ENCODE measurements at regions not wholly inside any gene's neighbourhood (a gene's known extent, or its start where the extent isn't known, plus 50 kb on each side); places are given as distances from the start of the nearest gene placed in this dataset.

DNA sequence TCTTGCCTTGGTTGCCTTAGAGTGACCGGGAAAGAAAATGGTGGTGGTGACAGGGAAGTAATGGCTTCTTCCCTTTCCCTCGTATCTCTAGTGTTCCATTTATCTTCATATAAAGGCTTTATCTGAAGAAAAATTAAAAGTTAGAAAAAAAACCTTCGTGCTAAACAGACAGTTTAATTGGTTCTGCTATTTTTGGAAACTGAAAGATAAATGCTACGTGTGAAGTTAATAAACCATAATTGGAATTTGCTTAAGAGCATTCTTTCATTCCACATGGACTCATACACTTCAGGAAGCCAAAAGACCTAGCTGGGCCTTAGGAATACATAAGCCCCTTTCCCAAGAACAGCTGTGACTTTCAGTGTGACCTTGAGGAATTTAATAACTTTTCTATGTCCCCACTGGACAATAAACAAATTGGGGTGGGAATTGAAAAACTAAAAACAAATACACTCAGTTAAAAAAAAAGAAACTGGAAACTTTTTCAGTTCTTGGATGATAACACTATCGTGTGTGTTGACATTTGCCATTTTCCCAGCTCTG, 818.8 kb upstream of the WWC1 start:
- TF ChIP-seq, protein P1, sequence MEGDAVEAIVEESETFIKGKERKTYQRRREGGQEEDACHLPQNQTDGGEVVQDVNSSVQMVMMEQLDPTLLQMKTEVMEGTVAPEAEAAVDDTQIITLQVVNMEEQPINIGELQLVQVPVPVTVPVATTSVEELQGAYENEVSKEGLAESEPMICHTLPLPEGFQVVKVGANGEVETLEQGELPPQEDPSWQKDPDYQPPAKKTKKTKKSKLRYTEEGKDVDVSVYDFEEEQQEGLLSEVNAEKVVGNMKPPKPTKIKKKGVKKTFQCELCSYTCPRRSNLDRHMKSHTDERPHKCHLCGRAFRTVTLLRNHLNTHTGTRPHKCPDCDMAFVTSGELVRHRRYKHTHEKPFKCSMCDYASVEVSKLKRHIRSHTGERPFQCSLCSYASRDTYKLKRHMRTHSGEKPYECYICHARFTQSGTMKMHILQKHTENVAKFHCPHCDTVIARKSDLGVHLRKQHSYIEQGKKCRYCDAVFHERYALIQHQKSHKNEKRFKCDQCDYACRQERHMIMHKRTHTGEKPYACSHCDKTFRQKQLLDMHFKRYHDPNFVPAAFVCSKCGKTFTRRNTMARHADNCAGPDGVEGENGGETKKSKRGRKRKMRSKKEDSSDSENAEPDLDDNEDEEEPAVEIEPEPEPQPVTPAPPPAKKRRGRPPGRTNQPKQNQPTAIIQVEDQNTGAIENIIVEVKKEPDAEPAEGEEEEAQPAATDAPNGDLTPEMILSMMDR (IDR thresholded peaks at IDR 0.05; ENCODE audit: extremely low read depth, missing control alignments), result no peak
- DNase-seq (ENCODE audit: low spot score), result no peak

DNA sequence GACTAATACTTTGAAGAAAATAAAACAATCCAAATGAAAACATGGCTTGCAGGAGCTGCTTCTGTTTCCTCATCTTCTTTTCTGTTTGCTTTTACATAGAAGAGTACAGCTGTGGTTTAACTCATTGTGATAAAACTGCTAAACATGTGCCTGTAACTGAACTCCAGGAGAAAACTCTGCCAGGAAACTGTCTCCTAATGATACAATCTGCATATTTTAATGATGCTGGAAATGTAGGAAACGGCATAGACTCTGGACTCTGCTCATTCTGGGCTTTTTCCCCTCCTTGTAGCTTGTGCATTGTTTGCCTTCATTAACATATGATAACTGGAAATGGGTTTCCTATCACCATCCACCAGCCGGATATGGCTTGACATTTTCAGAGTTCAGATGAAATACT, 813.3 kb upstream of the WWC1 start:
- DNase-seq (ENCODE audit: low spot score), result no peak
- TF ChIP-seq, protein P1 (IDR thresholded peaks at IDR 0.05; ENCODE audit: extremely low read depth, missing control alignments), result no peak

DNA sequence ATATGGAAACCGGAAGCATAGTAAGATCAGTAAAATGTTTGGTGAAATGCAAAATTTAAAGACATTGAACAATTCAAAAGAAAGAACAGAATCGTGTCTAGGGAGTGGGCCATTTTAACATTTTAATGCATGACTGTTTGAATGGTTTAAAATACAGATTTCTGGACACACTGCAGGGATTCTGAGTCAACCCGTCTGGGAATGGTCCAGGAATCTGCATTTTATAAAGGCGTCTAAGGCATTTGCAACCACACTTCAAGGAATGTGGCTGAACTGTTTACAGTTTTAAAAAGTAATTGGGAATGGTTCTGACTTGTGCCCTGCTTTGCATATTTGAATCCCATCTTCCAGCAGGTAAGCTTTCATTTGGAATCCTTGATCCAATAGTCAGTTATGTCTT, 811.7 kb upstream of the WWC1 start:
- TF ChIP-seq, protein P1 (IDR thresholded peaks at IDR 0.05; ENCODE audit: extremely low read depth, missing control alignments), result no peak
- DNase-seq (ENCODE audit: low spot score), result no peak

DNA sequence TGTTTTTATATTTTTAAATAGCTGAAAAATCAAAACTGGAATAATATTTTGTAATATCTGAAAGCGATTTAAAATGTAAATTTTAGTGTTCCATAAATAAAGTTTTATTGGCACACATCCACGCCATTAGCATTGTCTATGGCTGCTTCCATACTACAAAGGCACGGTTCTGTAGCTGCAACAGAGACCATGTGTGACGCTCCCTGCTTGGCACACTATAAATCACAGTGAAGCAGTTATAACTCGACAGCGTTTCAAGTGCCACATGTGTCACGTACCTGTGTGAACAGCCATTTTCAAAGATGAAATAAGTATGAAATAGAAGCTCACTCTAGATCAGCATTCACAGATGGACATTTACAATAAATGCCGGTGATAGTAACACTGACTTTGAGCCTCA, 810.1 kb upstream of the WWC1 start:
- TF ChIP-seq, protein P1 (IDR thresholded peaks at IDR 0.05; ENCODE audit: extremely low read depth, missing control alignments), result no peak
- DNase-seq (ENCODE audit: low spot score), result no peak

DNA sequence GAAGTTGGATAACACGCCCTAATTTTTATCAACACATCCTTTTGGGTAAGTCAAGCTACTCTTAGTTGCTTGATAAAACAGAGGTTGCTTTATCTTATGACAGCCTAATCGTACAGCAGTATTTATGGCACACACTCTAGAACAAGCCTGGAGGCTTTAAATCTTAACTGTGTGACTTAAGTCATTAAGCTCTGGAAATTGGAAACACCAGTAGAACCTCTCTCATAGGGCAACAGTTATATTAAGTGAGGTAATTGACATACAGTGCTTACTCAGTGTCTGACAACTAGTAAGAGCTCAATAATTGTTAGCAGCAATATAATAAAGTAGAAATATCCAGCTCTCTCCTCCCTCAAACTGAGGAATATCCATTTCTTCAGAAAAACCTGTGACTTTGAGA, 808.9 kb upstream of the WWC1 start:
- TF ChIP-seq, protein P1 (IDR thresholded peaks at IDR 0.05; ENCODE audit: extremely low read depth, missing control alignments), result no peak
- no peak for DNase-seq (ENCODE audit: low spot score)

DNA sequence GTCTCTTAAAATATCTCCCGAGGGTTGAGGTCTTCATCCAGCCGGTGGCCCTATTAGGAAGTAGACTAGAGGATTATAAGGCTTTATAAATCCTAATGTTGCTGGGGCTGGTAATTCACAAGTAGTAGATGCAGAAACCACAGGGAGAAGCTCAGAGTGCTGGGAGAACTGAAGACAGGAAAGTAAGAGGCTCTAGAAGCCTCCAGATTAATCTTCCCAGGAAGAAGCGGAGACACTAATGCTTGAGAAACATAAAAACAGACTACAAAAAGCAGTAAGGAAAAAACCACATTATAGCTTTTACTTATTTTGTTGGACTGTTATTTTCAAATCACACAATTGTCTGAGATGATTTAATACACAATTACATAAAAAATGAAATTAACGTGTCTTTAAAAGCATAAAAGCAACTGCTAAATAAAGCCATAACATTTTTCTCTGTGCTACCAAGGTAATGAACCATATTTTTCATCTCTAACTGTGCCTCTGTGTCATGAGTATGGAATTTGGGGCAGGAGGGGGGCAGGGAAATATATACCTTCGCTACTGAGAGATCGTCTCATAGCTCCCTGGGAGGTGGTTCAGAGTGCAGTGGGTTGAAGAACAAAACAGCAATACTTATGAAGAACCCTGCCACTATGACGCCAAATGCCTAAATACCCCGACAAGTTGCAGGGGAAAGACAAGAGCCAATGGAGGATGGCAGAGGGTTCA, 806.2 kb upstream of the WWC1 start:
- TF ChIP-seq, protein P1 (IDR thresholded peaks at IDR 0.05; ENCODE audit: extremely low read depth, missing control alignments), result no peak
- DNase-seq (ENCODE audit: low spot score), result no peak

DNA sequence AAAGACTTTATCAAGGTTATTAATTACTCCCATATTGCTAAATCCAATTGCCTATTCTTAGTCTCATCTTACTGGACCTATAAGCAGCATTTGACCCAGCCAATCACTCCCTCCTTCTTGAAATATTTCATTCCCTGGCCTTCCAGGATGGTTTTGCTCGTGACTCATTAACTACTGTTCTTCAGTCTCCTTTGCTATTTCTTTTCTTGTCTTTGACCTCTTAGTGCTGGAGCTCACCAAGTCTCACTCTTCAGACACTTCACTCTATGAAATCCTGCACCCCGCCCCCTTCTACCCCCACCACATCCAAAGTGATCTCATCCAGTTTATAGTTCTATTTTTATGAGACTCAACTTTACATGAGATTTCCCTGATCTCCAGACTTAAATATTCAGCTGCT, 803.1 kb upstream of the WWC1 start:
- TF ChIP-seq, protein P1 (IDR thresholded peaks at IDR 0.05; ENCODE audit: extremely low read depth, missing control alignments), result no peak
- no peak for DNase-seq (ENCODE audit: low spot score)
